ENCODE measurements at regions not wholly inside any gene's neighbourhood (a gene's known extent, or its start where the extent isn't known, plus 50 kb on each side); places are given as distances from the start of the nearest gene placed in this dataset.

- TF ChIP-seq CTCF (conservative IDR thresholded peaks at IDR 0.05 in 1 of 2, IDR thresholded peaks at IDR 0.05 in 1 of 2; ENCODE audit: extremely low read depth in 1 of 2, insufficient read depth in 1 of 2, low read depth in 1 of 2, low read length in 2 of 2) (no peak), EZH2 (IDR thresholded peaks at IDR 0.05; ENCODE audit: borderline replicate concordance, low read length) (no peak)
Observed at GRCh38 chr16:54672500-54672899, 258.2 kb upstream of the IRX5 start.
